ENCODE measurements at regions not wholly inside any gene's neighbourhood (a gene's known extent, or its start where the extent isn't known, plus 50 kb on each side); places are given as distances from the start of the nearest gene placed in this dataset.

DNA sequence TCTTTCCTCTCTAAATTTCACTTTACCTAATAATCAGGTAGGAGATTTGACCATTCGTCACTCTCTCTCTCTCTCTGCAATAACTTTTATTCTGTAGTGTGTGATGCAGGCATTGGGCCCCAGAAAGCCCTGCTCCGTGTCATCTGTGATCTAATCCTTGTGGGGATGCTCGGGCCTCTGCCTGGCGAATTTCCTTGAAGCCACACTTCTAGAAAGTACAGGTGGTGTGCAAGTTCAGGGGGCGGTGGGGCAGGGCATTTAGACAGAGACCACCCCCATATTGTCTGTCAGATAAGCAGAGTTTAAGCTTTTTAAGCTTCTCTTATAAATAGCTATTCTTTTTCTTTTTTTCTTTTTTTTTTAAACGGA is 53.4 kb upstream of the GPR12 start:
- in situ Hi-C loops (cut with MboI; ENCODE audit: low sequenced_read_pairs, unreplicated experiment) = no loop called here
- DNase-seq (ENCODE audit: low spot score) = no peak
- TF ChIP-seq, protein P1, sequence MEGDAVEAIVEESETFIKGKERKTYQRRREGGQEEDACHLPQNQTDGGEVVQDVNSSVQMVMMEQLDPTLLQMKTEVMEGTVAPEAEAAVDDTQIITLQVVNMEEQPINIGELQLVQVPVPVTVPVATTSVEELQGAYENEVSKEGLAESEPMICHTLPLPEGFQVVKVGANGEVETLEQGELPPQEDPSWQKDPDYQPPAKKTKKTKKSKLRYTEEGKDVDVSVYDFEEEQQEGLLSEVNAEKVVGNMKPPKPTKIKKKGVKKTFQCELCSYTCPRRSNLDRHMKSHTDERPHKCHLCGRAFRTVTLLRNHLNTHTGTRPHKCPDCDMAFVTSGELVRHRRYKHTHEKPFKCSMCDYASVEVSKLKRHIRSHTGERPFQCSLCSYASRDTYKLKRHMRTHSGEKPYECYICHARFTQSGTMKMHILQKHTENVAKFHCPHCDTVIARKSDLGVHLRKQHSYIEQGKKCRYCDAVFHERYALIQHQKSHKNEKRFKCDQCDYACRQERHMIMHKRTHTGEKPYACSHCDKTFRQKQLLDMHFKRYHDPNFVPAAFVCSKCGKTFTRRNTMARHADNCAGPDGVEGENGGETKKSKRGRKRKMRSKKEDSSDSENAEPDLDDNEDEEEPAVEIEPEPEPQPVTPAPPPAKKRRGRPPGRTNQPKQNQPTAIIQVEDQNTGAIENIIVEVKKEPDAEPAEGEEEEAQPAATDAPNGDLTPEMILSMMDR (IDR thresholded peaks at IDR 0.05; ENCODE audit: borderline replicate concordance, control extremely low read depth, extremely low read depth, insufficient read depth, missing control alignments) = no peak

DNA sequence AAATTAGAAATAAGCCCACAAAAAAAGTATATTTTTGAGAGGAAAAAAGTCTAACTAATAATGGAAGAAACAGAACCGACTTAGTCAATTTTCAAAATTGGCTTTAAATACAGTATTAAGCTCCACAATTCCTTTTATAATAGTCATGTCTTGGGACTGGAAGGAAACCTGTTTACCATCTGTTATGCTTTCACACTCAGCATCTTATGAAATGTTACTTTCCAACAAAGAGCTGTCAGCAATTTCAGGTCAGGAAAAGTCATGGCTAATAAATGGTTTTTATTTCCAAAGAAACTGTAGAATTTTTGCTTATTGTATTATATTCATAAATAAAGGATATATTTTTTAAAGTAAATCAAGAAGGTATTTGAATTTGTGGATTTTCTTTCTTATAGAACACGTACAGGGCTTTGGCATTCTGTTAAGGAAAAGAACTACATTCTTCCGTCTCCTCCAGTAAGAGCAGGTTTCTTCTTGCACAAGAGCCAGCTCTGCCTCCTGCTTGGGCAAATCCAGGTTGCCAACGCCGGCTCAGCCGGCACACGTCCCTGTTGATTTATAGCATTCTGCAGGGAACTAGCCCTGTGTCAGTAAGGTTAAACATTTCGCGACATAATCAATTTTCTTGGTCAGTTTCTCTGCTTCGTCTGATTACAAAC is 52.9 kb upstream of the GPR12 start:
- no peak for DNase-seq (ENCODE audit: low spot score)
- TF ChIP-seq, protein P1 (IDR thresholded peaks at IDR 0.05; ENCODE audit: borderline replicate concordance, control extremely low read depth, extremely low read depth, insufficient read depth, missing control alignments) = no peak
- in situ Hi-C loops (cut with MboI; ENCODE audit: low sequenced_read_pairs, unreplicated experiment) = no loop called here

DNA sequence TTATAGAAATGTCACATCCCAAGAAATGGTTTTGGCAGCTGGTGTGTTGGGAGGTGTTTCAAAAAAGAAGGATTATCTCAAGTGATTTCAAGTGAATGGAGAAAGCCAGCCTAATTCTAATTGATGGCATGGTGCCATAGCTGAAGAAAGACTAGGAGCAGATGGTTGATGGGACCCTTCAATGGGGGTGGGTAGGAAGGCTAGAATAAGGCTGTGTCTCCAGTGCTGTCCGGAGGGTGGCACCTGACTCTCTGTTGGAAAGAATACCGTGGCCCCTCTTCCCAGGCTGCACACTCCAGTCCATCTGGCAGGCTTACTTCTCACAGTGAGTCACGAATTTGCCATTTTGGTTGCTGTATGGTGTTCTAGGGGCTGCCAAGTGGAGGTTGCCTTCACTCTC is 51.0 kb upstream of the GPR12 start:
- no peak for DNase-seq (ENCODE audit: low spot score)
- in situ Hi-C loops (cut with MboI; ENCODE audit: low sequenced_read_pairs, unreplicated experiment) = no loop called here
- TF ChIP-seq, protein P1 (IDR thresholded peaks at IDR 0.05; ENCODE audit: borderline replicate concordance, control extremely low read depth, extremely low read depth, insufficient read depth, missing control alignments) = no peak

Data from GM13976 (cell line).